Suppressor macrophage (primary cell): ENCODE measurements at regions not wholly inside any gene's neighbourhood (a gene's known extent, or its start where the extent isn't known, plus 50 kb on each side); places are given as distances from the start of the nearest gene placed in this dataset.

Source experiments
- DNase-seq, 4 experiments: peaks; one replicate each; pipeline ENCODE4 v3.0.0-alpha.2; 2020 to 2022

GRCh38 chr1:22267413-22268175 is 124.7 kb upstream of the WNT4 start:
- no peak for DNase-seq

GRCh38 chr1:22268327-22268726 is 125.4 kb upstream of the WNT4 start:
- no peak for DNase-seq

GRCh38 chr1:22271847-22272801 is 129.2 kb upstream of the WNT4 start:
- DNase-seq: no peak

GRCh38 chr1:22273686-22274681 is 131.1 kb upstream of the WNT4 start:
- no peak for DNase-seq

DNA sequence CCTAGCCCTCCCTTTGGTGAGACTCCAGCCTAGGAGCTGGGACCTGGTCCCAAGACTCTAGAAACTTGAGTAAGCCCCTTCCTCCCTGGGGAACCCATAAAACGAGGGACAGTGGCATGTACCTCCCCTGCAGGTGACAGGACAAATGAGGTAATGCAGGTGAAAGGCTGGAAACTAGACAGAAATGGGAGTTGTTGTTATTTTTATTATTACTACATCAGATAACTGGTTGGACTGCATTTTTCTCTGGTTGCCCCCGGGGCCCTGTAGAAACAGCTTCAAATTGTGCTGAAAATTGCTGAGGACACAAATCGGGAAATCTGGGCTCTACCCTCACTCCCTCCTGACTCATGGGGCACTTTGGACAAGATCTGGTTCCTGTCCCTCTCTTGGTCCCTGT is 132.3 kb upstream of the WNT4 start:
- no peak for DNase-seq

DNA sequence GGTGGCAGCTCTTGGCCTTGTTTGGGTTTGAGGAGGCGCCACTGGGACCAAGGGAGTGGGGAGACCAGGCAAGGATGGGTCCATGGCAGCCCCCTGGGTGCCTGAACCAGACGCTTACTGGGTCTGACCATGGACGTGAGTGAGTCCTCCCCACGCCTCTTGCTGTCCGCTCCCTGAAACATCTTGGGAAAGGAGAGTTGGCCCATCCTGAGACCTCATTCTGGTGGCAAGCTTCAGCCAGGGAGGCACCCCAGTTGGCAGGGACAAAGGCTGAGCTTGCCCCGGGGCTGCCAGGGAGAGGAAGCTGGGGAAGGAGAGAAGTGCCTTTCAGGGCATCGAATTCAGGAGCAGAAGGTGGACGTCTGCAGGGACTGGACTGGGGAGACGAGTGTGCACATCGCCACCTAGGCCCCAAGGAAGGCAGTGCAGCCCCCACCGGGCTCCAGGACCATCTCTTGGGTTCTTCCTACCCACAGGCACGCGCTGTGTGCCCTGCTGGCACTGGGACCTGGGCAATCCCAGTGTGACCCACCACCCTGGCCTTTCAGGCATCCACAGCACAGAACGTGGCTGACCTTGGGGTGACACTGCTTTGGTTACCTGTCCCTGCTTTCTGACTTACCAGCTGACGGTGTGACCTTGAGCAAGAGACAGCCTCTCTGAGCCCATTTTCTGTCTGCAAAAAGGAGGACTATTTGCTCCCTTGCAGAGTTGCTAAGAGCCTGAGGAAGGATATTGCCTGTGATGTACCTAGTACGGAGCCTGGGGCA is 132.9 kb upstream of the WNT4 start:
- DNase-seq: peak; percentile 37 to 70 (median 44)

DNA sequence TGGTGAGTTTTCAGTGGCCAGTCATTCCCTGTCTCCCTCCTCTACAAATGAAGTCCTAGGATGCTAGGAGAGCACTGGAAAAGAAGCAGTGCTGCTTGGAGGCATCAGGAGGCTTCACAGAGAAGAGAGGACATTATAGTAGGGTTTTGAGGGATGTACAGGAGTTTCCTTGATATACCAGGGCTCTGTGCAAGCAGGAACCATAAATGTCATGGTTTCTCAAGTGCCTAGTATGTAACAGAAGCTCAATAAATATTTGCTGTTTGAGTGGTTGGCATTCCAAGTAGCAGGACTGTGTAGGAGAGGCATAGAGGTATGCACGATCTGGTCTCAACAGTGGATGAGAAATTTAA is 133.5 kb upstream of the WNT4 start:
- no peak for DNase-seq

DNA sequence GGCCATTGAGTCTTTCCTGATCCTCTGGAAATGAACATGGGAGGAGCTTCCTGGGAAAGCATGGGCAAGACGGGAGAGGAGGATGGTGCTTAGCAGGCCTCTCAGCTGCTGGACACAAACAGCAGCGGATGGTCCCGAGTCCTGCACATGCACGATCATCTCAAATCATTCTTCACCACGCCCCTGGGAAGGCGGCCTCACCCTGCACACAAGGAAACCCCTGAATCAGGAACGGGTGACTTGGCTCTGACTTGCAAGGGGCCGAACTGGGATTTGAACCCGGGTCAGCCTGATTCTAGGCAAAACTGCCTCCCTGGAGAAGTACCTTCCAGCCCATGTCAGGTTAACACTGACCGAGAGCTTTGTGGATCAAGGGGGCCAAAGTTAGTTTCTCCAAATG is 134.8 kb upstream of the WNT4 start:
- no peak for DNase-seq

GRCh38 chr1:22279735-22280134 is 136.8 kb upstream of the WNT4 start:
- DNase-seq: no peak

DNA sequence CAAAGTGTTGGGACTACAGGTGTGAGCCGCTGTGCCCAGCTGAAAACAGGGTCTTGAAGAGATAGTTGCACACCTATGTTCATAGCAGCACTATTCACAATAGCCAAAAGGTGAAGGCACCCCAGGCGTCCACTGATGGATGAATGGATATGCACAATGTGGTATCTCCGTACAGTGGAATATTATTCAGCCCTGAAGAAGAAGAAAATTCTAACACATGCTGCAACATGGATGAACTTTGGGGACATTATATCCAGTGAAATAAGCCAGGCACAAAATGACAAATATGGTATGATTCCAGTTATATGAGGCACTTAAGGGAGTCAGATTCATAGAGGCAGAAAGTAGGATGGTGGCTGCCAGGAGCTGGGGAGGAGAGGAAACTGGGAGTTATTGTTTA is 137.6 kb upstream of the WNT4 start:
- no peak for DNase-seq

DNA sequence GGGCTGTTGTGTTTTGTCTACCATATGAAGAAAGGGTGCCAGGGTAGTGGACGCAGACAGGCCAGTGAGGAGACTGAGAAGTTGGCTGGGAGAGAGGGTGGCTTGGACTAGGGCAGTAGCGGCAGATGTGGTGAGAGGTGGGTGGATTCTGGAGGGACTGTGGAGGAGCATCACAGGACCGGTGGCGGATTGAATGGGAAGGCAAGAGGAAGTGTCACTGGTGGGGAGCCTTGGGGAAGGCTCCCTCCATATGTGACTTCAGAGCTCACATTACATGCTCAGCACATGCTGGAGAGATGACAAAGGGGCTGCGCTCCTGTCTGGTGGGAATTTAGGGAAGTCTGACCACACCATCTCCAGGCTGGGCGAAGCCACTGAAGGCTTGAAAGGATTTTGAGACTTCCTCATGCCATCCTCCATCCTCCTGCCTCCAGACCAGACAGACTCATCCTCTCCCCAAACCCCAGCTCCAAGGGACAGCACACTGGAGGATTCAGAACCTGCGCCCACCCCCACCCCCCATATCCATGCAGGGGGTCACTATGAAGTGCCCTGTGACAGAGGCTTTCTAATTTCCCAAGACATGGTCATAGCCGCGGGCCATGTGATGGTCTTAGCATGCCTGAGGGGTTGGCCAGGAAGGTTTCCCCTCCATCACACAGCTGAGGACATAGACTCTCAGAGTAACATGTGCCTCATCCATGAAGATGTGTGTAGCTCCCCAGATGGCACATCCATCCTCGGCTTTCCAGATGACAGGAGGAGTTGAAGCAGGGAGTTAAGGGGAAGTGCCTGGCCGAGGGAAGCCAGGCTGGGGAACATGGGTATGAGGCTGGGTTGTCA is 138.8 kb upstream of the WNT4 start:
- peak in 2 of 4 experiments; percentile 3 to 6 for DNase-seq

- no peak for DNase-seq
These were observed 139.6 kb upstream of the WNT4 start for GRCh38 chr1:22282364-22282995.

DNA sequence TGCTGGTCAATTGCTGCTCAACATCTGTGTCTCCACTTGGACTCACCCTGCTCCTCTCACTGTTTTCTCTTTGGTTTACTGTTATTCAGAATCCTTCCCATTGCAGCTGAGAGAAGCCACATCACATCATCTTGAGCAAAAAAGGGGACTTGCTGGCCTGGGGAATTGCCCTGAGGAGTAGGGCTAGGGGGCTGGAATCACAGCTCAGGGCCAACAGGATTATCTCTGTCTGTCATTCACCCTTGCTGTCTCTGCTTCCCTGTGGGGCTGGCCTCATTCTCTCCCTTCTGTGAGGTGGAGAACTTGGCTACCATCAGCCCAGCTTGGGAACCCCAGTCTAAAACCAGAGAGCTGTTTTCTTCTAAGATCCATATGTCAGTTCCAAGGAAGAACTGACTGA is 140.7 kb upstream of the WNT4 start:
- no peak for DNase-seq

- DNase-seq: no peak
These were observed 141.3 kb upstream of the WNT4 start for GRCh38 chr1:22284236-22284635.

DNA sequence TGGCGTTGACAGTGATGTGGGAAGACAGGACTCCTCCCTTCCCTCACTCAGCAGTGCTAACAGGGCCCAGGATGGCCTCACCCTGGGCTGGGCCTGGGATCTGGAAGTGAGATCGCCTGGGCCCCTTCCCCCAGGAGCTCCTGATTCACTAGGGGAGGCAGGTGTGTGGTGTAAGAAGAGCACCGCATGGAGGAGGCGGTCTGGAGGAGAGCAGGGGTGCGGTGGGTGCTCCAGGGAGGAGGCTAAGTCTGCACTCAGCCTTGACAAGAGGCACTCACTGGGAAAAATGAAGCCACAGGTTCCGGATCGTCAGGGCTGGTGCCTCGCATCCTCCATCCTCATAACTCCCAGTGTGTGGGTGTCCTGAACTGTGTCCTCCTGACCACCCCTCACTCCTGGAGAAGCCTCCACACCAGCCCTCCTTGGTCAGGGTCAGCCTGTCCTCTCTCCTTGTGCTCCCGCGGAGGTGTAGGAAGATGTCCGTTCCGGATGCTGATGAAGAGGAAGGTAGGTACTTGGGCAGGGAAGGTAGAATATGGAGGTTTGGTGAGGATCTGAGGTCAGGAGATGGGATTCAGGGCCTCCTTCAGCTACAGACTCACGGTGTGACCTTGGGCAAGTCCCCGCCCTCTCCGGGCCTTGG is 142.1 kb upstream of the WNT4 start:
- DNase-seq: no peak

DNA sequence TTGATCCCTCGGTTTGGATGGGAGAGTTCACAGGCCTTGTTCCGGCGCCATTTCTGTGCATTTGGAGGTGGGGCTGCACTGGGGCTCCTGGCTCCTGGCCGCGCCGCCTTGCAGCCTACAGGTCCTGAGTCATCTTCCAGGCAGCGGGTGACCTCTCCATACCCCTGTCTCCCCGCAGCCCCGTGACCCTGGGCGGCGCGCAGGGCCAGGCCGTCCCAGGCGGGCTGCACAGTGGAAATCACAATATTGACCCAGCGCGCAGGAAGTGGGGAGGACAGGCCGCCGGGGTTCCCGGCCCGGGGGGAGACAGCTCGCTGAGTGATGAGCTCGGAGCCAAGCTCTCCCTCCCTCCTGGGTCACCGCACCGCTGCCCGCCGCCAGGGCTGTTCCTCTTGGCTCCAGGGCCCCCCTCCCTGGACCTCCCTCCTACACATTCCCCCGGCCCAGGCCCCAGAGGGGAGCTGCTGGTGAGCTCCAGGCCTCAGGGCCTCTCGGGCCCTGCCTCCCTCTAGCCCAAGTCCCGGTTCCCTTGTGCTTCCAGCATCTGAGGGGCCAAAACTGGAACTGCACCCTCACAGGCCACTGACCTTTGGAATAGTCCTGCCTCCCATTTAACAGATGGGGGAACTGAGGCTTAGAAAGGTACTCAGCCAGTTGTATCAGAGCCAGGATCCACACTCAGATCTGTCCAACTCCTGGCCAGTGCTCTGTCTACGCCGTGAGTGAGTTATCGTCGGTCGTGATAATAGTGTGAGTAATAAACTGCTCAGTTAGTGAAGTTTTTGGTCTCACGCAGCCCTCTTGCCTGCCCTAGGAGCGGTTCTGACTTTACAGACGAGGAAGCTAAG is 142.9 kb upstream of the WNT4 start:
- no peak for DNase-seq

- no peak for DNase-seq
These were observed 143.6 kb upstream of the WNT4 start for GRCh38 chr1:22286491-22286890.

GRCh38 chr1:22287273-22287672 is 144.4 kb upstream of the WNT4 start:
- no peak for DNase-seq
